AG08396 (cell line): ENCODE measurements at regions not wholly inside any gene's neighbourhood (a gene's known extent, or its start where the extent isn't known, plus 50 kb on each side); places are given as distances from the start of the nearest gene placed in this dataset.
"Not testable (repeated sequence)": the region's sequence is repeated elsewhere in the genome, so short reads cannot be mapped to it uniquely, and the experiment has no call there.

Experiments
- DNase-seq: peaks from one replicate; pipeline ENCODE4 v3.0.0; 2012; ENCODE audit warnings: low spot score, mixed read lengths

DNA sequence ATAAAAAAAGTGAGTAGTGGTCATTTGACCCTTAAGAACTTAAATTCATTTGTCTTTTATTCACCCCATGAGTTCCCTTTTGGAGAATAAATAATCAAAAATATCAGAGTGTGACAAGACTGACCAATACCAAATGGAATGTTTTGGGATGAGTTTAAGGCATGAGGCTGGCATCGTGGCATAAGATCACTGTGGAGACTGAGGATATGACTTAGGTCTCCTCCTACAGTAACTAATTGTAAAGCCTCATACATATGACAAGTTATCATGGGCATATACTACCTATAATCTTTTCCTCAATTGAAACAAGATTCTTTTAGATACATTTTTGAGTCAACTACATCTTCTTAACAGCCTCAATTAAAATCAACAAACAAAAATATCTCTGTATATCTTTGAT lies 782.0 kb downstream of the SLITRK1 start:
- no peak for DNase-seq

DNA sequence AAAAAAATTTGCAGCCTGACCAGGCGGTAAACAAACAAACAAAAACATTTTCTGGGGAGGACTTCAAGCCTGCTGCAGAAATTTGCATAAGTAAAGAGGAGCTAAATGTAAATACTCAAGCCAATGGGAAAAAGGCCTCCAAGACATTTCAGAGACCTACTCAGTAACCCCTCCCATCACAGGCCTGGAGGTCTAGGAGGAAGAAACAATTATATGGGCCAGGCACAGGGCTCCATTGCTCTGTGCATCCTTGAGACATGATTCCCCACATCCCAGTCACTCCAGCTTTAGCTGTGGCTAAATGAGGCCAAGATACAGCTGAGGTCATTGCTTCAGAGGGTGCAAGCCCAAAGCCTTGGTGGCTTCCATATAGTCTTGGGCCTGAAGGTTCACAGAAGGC lies 793.4 kb downstream of the SLITRK1 start:
- DNase-seq = no peak

DNA sequence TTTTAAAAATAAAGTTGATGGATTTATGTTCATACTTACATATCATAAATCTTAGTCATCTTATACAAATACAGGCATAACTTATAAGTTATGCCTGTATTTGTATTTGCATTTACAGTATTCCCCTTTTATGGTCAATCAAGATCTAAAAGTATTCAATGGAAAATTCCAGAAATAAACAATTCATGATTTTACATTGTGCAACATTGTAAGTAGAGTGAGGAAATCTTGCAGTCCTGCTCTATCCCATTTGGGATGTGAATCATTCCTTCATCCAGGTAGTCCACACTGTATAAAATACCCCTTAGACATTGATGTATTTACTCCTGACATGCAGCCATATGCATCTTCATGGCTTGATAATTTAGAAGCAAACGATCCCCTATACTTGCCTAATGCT lies 795.3 kb downstream of the SLITRK1 start:
- DNase-seq = no peak

DNA sequence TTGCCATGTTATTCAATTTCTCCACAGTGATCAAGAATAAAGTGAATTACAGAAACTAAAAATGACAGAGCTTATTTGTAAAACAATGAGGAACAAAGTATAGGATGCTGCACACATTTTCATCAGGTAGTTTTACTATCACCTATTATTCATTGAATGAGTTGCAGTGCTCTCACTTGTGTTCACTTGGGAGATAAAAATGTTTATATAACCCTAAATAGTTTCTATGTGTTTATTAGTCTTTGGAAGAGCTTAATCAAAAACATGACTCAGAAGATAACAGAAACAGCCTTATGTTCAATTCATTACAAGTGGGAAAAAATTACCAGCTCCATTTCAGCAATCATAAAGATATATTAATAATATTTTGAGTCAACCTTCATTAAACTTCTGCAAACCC lies 796.2 kb downstream of the SLITRK1 start:
- DNase-seq = no peak

DNA sequence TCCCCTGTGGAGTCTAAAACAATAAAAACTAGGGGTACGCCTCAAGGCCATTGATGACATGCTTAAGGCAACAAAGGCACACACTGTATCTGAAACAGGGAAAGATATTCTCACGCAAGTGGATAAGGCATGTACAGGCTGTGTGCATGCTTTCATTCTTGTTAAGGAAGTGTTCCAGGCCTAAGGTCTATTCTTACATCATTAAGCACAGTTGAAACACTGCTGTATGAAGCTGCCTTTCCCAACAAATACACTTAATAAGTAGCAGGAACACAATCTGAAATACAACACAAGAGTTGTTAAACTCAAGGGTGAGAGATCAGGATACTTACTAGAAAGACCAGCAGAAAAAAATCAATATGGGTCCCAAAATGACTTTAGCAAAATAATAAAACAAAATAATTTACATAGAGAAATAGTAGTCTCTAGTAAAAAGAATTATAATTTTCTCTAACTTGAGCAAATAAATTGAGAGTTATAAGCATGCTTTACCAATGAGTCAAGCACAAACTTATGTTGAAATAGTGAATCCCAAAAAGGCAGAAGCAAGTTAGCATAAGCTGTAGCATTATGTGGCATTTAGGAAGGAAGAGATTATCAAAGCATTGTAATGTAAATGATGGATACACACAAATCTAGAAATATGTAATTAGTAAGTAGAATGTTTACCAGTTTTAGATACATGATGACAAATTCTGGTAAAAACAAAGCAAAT lies 796.9 kb downstream of the SLITRK1 start:
- no peak for DNase-seq

DNA sequence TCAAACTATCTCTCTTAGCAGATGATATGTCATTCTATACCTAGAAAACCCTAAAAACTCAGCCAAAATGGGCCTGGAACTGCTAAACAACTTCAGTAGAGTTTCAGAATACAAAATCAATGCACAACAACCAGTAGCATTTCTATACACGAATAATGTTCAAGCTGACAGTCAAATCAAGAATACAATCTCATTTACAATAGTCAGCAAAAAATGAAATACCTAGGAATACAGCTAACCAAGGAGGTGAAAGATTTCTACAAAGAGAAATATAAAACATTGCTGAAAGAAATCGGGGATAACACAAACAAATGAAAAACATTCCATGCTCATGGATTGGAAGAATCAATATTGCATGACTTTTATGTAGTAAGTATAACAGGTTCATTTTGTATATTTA lies 804.8 kb downstream of the SLITRK1 start:
- no peak for DNase-seq

DNA sequence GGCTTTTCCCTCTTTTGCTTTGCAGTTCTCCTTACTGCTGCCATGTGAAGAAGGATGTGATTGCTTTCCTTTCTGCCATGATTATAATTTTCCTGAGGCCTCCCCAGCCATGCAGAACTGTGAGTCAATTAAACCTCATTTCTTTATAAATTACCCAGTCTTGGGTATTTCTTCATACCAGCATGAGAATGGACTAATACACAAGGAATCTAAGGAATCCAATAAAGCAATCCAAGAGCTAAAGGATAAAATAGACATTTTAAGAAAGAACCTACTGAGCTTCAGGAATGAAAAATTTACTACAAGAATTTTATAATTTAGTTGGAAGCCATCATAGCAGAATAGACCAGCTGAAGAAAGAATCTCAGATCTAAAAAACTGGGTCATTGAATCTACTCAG lies 808.3 kb downstream of the SLITRK1 start:
- not testable (repeated sequence) for DNase-seq

DNA sequence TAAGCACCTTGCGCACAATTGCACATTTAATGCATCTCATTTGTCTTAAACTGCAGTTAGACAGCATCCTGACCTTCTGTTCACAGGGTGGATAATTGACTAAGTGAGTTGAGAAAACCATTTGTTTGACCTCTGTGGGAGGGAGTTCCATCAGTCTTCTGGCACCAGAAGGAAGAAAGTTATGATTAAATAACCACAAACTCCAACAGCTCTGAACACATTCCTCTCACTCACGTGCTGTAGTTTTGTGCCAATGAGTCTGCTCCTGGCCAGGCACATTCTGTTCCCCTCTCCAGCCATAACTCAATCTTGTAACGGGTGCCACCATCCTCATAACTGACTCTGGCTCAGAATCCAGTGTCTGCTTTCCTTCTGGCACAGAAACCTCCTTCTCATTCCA lies 817.2 kb downstream of the SLITRK1 start:
- DNase-seq = peak; percentile 10

DNA sequence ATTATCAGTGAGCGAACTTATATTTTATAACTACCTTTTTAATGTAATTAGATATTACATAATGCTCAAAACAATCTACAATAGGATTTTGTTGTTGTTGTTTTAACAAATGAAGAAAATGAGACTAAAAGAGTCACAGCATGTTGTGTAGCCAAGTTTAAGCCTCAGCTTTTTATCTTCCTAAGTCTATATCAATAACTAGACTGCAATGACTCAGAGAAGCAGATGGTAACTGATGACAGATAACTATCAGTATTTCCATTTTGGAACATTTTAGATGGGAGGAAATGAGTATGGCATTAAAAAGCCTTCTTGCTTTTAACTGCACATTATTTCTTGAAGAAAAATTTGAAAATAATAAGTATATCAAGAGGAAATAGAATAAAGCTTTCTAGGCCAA lies 825.2 kb downstream of the SLITRK1 start:
- no peak for DNase-seq

DNA sequence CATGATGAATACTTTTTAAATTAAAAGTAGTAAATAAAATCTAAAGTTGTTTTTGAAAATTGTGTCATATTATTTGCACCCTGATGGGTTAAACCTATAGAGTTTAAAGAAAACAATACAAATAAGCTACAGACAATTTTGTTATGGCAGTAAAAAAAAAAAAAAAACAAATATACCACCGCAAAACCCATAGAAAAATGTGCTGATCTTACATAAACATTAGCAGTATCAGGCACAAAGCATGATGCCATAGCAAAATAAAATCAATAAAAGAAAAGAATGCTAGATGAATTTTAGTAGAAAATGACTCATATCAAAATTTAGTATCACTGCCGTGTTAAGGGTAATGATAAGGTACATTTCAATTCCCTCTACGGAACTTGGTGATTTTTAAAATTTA lies 826.0 kb downstream of the SLITRK1 start:
- no peak for DNase-seq

DNA sequence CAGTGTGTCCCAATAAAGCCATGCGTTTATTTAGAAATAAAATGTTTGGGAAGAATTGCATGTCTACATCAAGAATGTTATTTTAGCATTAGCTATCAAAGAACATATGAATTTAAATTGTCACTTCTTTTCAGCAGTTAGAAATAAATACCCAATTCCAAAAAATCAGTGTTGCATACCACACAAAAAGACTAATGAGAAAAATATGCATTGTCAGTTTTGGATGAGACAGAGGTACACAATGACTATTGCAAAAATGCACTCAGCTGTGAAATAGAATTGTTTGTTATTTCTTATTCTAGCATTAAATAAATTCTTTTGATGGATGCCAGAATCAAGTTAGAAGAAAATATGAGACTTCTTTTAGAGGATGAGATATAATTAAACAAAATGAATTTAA lies 833.9 kb downstream of the SLITRK1 start:
- DNase-seq = no peak

DNA sequence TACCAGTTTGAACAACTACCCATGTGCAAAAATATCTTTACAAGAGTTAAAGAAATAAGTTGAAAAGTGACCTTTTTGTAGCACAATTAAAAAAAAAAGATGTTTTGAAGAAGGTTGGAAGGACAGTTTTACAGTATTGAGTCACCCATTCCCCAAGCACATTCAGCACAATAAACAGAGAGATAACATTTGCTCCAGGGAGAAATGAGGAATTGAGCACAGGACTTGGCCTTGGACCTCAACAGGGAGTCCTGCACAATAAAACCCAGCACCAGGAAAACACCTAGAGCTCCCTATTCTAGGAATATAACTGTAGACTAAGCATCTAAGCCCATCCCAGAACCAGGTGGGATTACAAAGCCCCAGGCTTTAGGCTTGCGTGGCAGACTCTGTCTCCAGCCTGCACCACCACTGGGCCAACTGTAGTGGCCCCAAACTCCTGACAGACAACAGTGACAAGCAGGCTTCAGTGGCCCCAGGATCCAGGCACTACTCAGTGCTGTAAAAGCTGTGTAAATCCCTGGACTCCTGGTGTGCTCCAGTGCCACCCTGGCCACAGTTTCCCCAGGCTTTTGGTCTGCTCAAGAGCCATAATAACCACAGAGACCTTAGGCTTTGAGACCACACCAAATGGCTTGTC lies 857.2 kb downstream of the SLITRK1 start:
- DNase-seq = no peak

DNA sequence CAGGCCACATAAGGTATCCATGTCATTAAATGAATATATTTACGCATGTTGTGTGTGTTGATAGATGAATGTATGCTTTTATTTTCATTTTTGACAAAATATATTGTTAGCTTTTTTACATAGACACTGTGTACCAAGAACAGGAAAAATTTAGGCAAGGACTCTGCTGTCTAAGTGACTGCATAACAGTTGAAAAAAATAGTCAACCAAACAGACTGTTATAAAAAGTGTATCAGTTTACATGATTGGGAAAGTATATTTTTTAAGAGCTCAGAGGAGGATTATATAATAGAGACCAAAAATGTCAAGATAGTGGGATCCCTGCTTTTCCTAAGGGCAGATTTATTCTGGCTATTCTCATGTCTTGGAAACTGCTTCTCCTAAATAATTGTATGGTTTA lies 858.0 kb downstream of the SLITRK1 start:
- DNase-seq = no peak

DNA sequence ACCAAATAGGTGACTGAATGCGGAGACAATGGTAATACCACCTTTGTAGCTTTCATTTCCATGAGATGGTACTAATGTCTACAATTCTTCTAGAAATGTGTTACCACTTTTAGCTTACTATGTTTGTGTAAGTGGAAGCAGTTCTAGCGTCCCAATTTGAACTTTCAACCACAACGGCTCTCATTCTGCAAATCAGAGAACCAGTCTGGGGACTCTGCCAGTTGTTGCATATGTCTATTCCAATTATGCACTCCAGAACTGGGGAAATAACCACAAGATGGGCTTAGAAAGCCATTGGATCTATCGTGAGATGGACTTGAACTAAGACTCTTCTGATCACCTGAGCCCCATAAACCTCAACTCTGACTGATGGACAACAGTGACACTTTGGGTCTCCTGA lies 862.3 kb downstream of the SLITRK1 start:
- DNase-seq = no peak

DNA sequence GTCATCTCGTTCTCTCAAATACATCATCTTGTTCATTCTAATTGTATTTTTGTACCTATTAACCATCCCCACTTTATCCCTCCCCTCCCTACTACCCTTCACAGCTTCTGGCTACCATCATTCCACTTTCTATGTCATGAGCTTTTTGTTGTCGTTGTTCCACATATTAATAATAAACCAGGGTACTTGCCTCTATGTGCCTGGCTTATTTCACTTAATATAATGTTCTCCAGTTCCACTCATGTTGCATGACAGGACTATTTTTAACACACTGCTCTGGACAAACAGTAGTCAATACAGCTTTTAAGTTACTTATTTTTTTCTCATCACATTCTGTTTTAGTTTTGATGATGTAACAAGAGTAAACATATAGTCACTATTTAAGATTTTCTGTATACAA lies 872.3 kb downstream of the SLITRK1 start:
- no peak for DNase-seq

DNA sequence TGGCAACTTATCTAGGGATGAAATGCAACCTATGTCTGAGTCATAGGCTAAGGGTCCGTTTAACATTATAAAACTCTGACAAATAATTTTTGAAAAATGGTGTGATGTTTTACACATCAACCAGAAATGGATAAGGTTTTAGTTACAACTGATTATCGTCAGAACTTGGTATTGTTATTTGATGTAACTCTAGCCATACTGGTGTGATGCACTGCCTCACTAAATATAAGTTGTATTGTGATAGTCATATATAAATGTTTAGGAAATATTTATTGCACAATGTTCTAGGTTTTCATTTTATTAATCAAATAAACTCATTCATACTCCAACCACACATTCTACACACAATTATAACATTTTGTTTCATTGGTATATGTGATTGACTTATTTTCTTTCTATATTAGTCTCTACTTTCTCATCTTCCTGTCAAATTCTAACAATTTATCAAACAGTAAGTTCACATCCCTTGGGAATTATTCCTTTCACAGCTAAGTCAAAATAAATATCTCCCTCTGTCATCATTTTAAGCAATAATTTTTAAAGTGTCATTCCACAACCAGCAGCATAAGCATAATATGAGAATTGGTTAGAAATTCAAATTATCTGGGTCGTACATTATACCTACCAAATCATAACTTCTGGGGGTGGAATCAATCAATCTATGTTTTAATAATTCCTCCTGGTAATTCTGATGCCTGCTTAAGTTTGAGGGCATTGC lies 873.9 kb downstream of the SLITRK1 start:
- DNase-seq = no peak

DNA sequence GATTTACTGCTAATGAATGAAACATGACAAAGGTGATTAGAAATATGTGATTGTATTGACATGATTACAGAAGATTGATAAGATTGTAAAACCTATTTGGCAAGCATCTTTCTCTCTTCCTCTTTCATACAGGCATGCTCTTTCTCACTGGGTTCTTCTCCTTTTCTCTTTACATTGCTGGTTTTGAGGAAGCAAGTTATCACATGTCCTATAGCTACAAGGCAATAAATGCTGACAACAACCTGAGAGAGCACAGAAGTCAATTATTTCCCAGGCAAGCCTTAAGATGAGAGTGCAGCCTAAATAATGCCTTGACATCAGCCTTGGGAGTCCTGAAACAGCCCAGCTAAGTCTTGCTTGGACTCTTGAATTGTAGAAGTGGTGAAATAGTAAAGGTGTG lies 875.0 kb downstream of the SLITRK1 start:
- no peak for DNase-seq

DNA sequence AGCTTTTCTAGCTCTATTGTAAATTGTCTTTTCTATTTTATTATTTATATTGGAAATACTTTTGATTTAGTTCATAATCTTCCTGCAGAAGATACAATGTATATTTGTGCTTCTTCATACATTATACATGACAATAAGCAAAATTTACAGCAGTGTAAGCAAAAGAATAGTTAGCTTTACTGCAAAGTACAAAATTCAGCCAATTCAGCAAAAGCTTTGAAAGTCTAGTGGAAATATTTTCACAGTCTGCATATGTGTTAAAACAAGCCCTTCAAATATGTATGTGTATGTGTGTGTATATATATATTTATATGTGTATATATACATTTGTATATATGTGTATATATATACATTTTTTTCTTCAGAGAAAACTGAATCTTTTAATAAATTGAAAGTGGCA lies 879.1 kb downstream of the SLITRK1 start:
- DNase-seq = no peak

DNA sequence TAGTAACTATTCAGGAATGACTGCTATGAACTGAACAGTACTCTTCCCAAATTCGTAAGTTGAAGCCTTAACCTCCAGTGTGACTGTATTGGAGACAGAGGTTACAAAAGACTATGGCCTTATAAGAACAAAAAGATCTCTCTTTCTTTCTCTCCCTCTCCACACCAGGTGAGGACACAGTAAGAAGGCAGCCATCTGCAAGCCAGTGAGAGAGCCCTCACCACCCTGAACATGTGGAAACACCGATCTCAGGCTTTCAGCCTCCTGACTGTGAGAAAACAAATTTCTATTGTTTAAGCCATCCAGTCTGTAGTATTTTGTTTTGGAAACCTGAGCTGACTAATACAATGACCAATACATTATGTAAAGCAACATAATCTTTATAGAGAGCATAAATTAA lies 888.9 kb downstream of the SLITRK1 start:
- DNase-seq = no peak

DNA sequence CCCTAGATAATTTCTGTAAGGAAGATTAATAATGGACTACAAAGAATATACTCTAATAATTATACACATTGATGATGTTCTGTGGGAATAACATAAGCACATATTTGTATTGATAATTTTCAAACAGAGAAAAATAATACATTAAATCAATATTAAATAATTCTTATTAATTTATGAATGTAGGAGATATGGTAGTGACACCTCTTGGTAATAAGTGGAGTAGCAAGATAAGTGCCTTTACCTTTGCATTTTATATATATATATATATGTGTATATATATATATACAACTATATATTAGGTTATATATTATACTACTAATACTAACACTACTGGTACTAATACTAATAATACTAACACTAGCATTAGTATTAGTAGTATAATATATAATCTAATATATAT lies 905.8 kb downstream of the SLITRK1 start:
- no peak for DNase-seq

DNA sequence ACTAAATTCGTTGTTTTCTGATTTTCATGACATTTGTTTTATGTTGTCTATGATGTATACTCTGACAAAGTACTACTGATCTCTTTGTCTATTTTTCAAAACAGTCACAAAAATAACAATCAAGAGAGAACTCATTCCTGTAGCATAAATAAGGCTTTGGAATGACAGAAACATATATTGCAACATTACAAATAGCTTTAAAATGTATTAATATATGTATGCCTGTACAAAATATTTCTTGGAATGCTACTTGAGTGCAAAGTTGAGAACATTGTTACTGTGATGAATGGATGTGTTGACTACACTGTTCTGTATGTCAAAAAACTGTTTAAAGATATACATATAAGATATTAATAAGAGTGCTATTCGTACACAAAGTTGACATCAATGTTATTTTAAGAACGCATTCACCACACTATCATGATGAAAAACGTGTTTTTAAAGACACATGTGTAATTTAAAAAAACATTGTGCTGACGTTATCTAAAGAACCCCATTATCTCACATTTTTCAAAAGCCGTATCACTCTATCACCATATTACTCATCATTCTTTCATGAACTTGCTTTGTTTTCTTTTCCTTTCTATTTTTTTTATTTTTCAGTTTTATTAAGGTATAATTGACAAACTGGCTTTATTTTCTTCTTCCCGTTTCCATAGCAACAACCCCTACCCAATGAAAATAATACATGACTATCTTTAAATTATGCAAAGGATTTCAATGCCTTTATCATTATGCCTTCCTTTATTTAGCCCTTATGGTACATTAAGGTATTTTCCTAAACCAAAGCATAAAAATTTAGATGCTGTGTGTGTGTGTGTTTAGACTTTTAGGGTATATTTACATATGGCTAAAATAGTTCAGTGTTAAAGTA lies 918.8 kb downstream of the SLITRK1 start:
- DNase-seq = no peak

DNA sequence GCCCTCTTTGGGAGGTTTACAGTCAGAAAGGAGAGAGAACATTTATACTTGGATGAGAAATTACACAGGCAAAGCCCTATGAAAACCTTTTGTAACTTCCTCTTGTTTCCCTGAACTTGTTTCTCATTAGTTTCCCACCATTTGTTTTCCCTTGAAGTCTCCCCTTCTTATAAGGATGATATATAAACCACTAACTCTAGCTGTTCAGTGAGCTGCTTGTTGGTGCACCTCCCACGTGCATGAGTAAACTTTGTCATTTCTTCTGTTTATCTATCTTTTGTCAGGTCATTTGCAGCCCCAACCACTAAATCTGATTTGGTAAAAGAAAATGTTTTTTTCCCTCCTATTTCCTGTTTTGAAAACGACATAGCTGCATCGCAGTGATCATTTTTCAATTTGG lies 919.9 kb downstream of the SLITRK1 start:
- DNase-seq = no peak

DNA sequence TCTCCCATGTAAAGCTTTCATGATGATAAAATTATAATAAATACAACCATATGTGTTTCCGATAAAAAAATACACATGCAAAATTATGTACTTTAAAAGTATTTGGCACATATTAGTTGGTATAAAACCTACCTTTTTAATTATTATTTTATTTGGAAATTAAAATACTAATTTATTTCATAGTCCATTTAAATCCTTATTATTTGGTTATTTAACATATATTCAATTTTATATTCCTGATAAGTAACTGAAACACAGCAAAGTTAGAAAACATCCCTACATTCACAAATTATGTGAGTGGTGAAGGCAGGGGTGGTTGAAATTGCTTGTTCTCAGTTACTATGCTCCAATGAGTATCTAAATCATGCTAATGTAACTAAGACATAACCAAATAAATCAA lies 920.5 kb downstream of the SLITRK1 start:
- DNase-seq = no peak
